B cell (primary cell): ENCODE measurements at regions not wholly inside any gene's neighbourhood (a gene's known extent, or its start where the extent isn't known, plus 50 kb on each side); places are given as distances from the start of the nearest gene placed in this dataset.

ENCODE experiments used
- ATAC-seq: fragments of 200-7000 bp; cut with Tn5 transposase; one replicate; pipeline ENCODE4 v1.10.0; 2021; ENCODE audit warnings: low read depth, mild to moderate bottlenecking, moderate number of reproducible peaks, moderate library complexity
- CTCF ChIA-PET: fragments of 350-600 bp; sonication (Branson Sonifier 250); formaldehyde crosslinking; loops from one replicate; lab custom pipeline; 2021; ENCODE audit warnings: antibody characterized with exemption, inconsistent platforms; lab: Charles Lee
- POLR2A ChIA-PET: fragments of 350-600 bp; sonication (Branson Sonifier 250); formaldehyde crosslinking; loops from one replicate; lab custom pipeline; 2021; ENCODE audit warnings: antibody characterized with exemption; lab: Charles Lee
- DNase-seq: peaks from one replicate; pipeline ENCODE4 v3.0.0; 2013
- H2AFZ ChIP-seq: 2 replicates; pipeline ENCODE4 v1.6.1; 2012; ENCODE audit warnings: mild to moderate bottlenecking, low read depth, low read length; ENCODE audit not compliant: insufficient read depth, poor library complexity, severe bottlenecking
- H3K27ac ChIP-seq, 2 donors: 1 replicate in 1 of 2; 2 replicates in 1 of 2; pipeline ENCODE4 v1.5.1; 2012 to 2013; ENCODE audit warnings: low read length in 2 of 2, mild to moderate bottlenecking in 2 of 2, moderate library complexity in 1 of 2
- H3K27me3 ChIP-seq, 4 experiments: fragments of 200-600 bp in 1 of 4; sonication (generic) in 1 of 4; replicated peaks in 1 of 4; 1 replicate in 2 of 4; 2 replicates in 2 of 4; pipeline versions ENCODE4 v1.6.1 to v1.7.0; 2013 to 2016; ENCODE audit warnings: low read length in 3 of 4, mild to moderate bottlenecking in 2 of 4, mixed read lengths in 1 of 4, moderate library complexity in 1 of 4; ENCODE audit not compliant: insufficient read depth in 4 of 4, control insufficient read depth in 3 of 4; ENCODE audit errors: control extremely low read depth in 1 of 4
- H3K36me3 ChIP-seq, 2 experiments: replicated peaks in 1 of 2; 1 replicate in 1 of 2; 2 replicates in 1 of 2; pipeline versions ENCODE4 v1.6.1 to v1.7.1; 2013; ENCODE audit warnings: low read length in 1 of 2; ENCODE audit not compliant: insufficient read depth in 2 of 2, control insufficient read depth in 1 of 2; ENCODE audit errors: control extremely low read depth in 1 of 2, extremely low read depth in 1 of 2
- H3K4me1 ChIP-seq, 2 donors: fragments of 200-600 bp in 1 of 2; sonication (generic) in 1 of 2; 1 replicate in 1 of 2; 2 replicates in 1 of 2; pipeline versions ENCODE4 v1.5.1 to v1.6.1; 2013 to 2017; ENCODE audit warnings: low read length in 2 of 2; ENCODE audit not compliant: control insufficient read depth in 2 of 2, insufficient read depth in 2 of 2
- H3K4me2 ChIP-seq: replicated peaks from 2 replicates; pipeline ENCODE3; 2012; ENCODE audit warnings: mild to moderate bottlenecking, low read depth, low read length; ENCODE audit not compliant: poor library complexity, severe bottlenecking
- H3K4me3 ChIP-seq, 5 experiments: fragments of 200-600 bp in 1 of 5; sonication (generic) in 1 of 5; 1 replicate in 3 of 5; 2 replicates in 2 of 5; pipeline versions ENCODE4 v1.5.1 to v1.7.0; 2011 to 2016; ENCODE audit warnings: low read length in 4 of 5, mild to moderate bottlenecking in 4 of 5, low read depth in 2 of 5, control low read depth in 1 of 5, moderate library complexity in 1 of 5; ENCODE audit not compliant: insufficient read depth in 1 of 5; ENCODE audit errors: control extremely low read depth in 1 of 5, extremely low read depth in 1 of 5
- H3K79me2 ChIP-seq: fragments of 200-600 bp; sonication (generic); one replicate; pipeline ENCODE4 v1.6.0; 2016; ENCODE audit warnings: low read length; ENCODE audit not compliant: control insufficient read depth, insufficient read depth
- H3K9ac ChIP-seq: fragments of 200-600 bp; sonication (generic); 2 replicates; pipeline ENCODE4 v1.6.1; 2017; ENCODE audit warnings: mild to moderate bottlenecking, low read length, moderate library complexity
- H3K9me3 ChIP-seq, 3 donors: one replicate each; pipeline versions ENCODE4 v1.6.1 to v1.7.1; 2013; ENCODE audit warnings: low read length in 2 of 3; ENCODE audit not compliant: control insufficient read depth in 2 of 3, insufficient read depth in 1 of 3; ENCODE audit errors: control extremely low read depth in 1 of 3
- H4K20me1 ChIP-seq: 2 replicates; pipeline ENCODE4 v1.6.0; 2012; ENCODE audit warnings: mild to moderate bottlenecking, low read length; ENCODE audit not compliant: insufficient read depth, control insufficient read depth, poor library complexity, severe bottlenecking
- H3K27ac Mint-ChIP-seq: one replicate; pipeline ENCODE4 v1.8.0; 2021; ENCODE audit warnings: mixed read lengths
- H3K27me3 Mint-ChIP-seq: one replicate; pipeline ENCODE4 v1.8.0; 2021; ENCODE audit warnings: mixed read lengths
- H3K4me1 Mint-ChIP-seq: one replicate; pipeline ENCODE4 v1.8.0; 2021; ENCODE audit warnings: mixed read lengths
- H3K4me3 Mint-ChIP-seq: one replicate; pipeline ENCODE4 v1.8.0; 2021; ENCODE audit warnings: mixed read lengths
- H3K9me3 Mint-ChIP-seq: one replicate; pipeline ENCODE4 v1.8.0; 2022; ENCODE audit warnings: mixed read lengths; ENCODE audit not compliant: insufficient read depth
- CTCF ChIP-seq: fragments of 200-600 bp; IDR thresholded peaks from one replicate; pipeline ENCODE4 v1.8.0; 2022; ENCODE audit warnings: antibody characterized with exemption, mild to moderate bottlenecking
- EZH2 ChIP-seq: IDR thresholded peaks from 2 replicates; pipeline ENCODE4 v1.6.1; 2012; ENCODE audit warnings: borderline replicate concordance, low read depth, mild to moderate bottlenecking, moderate library complexity, low read length; ENCODE audit not compliant: insufficient read depth, poor library complexity, severe bottlenecking
- WGBS: methylation state at CpG from one replicate; pipeline ENCODE4 v1.1.5; 2013; ENCODE audit warnings: missing lambda C conversion rate; ENCODE audit not compliant: insufficient coverage; 5-methylcytosine and 5-hydroxymethylcytosine counted together
- intact Hi-C: fragments of 100-400 bp; cut with micrococcal nuclease; formaldehyde crosslinking; loops from one replicate; pipeline ENCODE4 v1.10.0; 2022

DNA sequence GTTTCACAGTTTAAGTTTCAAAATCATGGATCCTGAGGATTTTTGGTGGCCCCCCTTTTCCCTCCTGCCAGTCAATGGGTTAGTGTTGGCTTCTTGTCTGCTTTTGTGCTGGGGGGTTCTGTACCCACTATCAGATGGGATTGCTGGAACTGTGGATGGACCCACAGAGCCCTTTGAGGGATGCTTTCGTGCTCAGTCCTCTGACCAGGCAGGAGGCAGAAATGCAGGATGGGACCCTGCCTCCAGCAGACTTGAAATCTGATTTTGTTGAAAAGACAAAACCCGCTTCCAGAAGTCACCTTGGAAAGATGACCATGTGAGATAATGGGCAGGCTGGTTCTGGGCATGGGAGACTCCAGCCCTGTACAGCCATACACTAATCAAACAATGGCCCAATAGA, 408.9 kb downstream of the ZNF536 start:
- no peak overlapping the region for H2AFZ ChIP-seq
- no peak for ATAC-seq
- 90% methylated on average over 2 of the region's 2 CpGs for WGBS
- no peaks in the 10 kb centered on the region for H4K20me1 ChIP-seq
- H3K27me3 ChIP-seq: no peaks in the 10 kb centered on the region
- H3K9ac ChIP-seq: no peak overlapping the region
- Mint-ChIP-seq H3K4me3 (no peak overlapping the region), H3K4me1 (no peaks in the 10 kb centered on the region), H3K27me3 (no peaks in the 10 kb centered on the region), H3K9me3 (no peaks in the 10 kb centered on the region), H3K27ac (no peak overlapping the region)
- intact Hi-C loops: loop anchor here (10.0 kb wide), 1 partner anchor 1794 kb away; no protein-coding TSS in a partner anchor
- H3K4me3 ChIP-seq: no peak overlapping the region
- ChIA-PET CTCF (no interaction called here), POLR2A (no interaction called here)
- H3K9me3 ChIP-seq: peaks cover 0 to 8% (median 0%) of the 10 kb centered on the region in 3 donors
- H3K79me2 ChIP-seq: no peaks in the 10 kb centered on the region
- no peaks in the 10 kb centered on the region for H3K36me3 ChIP-seq
- no peak overlapping the region for H3K4me2 ChIP-seq
- TF ChIP-seq CTCF (no peak), EZH2 (no peak)
- H3K27ac ChIP-seq: no peak overlapping the region
- no peak for DNase-seq
- H3K4me1 ChIP-seq: no peaks in the 10 kb centered on the region

DNA sequence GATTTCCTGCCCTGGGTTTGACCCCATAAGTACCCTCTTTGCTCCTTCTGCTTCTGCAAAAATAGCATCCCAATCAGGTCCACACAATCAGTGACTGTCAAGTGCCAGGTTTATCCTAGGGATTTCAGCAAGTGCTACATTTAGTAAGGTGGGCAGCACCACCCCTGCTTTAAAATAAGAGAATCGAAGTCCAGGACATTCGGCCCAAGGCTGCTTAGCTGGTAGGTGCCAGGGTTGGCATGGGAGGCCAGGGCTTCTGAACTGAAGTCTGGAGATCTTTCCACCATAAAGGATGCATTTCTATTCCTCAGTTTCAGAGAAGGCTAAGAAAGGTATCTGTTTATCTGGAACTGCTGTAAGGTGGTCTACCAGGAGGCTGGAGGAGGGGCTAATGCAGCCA, 408.3 kb downstream of the ZNF536 start:
- no peak for TF ChIP-seq CTCF
- TF ChIP-seq EZH2: no peak
- Mint-ChIP-seq H3K9me3 (no peaks in the 10 kb centered on the region), H3K4me3 (no peak overlapping the region), H3K27ac (no peak overlapping the region), H3K4me1 (no peaks in the 10 kb centered on the region), H3K27me3 (no peaks in the 10 kb centered on the region)
- Histone ChIP-seq H4K20me1 (no peaks in the 10 kb centered on the region), H3K79me2 (no peaks in the 10 kb centered on the region), H3K4me2 (no peak overlapping the region), H2AFZ (no peak overlapping the region), H3K4me3 (no peak overlapping the region), H3K9ac (no peak overlapping the region), H3K27me3 (no peaks in the 10 kb centered on the region), H3K27ac (no peak overlapping the region), H3K9me3 (peaks cover 0 to 8% (median 0%) of the 10 kb centered on the region in 3 donors), H3K36me3 (no peaks in the 10 kb centered on the region), H3K4me1 (no peaks in the 10 kb centered on the region)
- 100% methylated on average over 2 of the region's 2 CpGs for WGBS
- ATAC-seq (no peak), DNase-seq (no peak)
- intact Hi-C loops: loop anchor here (10.0 kb wide), 1 partner anchor 1794 kb away; no protein-coding TSS in a partner anchor
- CTCF ChIA-PET: no interaction called here
- POLR2A ChIA-PET: no interaction called here
